GM04503 (cell line): ENCODE measurements at regions not wholly inside any gene's neighbourhood (a gene's known extent, or its start where the extent isn't known, plus 50 kb on each side); places are given as distances from the start of the nearest gene placed in this dataset.

ENCODE experiments used
- DNase-seq: peaks from one replicate; pipeline ENCODE4 v3.0.0-alpha.2; 2012; ENCODE audit warnings: low read depth

GRCh38 chr2:236956031-236956618, 129.6 kb upstream of the COPS8 start:
- no peak for DNase-seq

GRCh38 chr2:236956641-236957040, 129.0 kb upstream of the COPS8 start:
- no peak for DNase-seq

GRCh38 chr2:236959036-236959435, 126.7 kb upstream of the COPS8 start:
- no peak for DNase-seq

- DNase-seq: no peak
Observed at GRCh38 chr2:236959876-236960275, 125.8 kb upstream of the COPS8 start.

DNA sequence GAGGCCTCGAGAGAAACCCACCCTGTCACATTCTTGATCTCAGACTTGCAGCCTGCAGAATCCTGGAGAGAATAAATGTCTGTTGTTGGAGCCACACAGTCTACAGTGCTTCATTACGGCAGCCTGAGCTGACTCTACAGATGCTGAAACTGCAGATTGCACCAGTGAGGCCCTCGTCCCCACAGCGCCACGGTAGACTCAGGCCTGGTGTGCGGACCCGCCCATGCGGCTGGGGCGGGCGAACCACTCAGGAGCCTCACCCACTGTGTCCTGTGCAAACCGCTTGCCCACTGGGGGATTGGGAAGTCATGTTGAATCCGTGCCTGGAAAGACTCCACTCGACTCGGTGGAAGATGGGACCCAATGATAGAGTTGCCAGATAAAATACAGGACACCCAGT, 125.2 kb upstream of the COPS8 start:
- DNase-seq: no peak

DNA sequence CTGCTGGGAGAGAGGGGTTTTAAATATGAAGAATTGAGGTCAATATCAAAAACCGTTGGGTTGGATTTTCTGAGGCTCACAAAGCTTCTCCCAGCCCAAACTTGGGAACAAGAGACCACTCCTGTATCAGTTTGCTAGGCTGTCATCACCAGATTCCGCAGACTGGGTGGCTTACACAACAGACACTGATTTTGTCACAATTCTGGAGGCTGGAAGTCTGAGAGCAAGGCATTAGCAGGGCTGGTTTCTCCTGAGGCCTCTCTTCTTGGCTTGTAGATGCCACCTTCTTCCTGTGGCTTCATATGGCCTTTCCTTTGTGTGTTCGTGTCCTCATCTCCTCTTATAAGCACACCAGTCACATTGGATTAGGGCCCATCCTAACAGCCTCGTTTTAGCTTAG, 122.9 kb upstream of the COPS8 start:
- DNase-seq: no peak

DNA sequence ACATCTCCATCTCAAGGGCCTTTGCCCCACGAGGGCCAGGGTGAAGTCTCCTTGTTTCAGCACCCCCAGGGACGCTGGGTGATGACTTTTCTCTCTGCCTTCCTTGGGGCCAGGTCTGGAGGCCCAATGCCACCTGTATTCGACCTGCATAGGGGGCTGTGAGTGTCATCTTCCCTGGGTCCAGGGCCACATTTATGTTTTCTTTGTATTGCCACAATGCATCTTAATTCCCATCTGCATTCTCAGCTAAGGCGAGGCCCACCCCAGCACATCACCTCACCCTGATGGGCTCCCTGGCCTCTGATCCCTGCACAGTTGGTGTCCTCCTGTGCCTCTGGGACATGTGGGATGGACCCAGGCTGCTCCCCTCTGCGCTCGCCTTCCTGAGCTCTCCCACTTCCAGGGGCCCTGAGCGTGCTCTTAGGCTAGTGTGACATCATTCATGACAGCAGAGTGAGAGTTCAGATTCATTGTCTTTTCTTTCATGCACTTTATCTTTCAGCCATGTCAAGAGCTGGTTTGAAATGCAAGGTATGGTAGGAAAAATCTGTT, 122.0 kb upstream of the COPS8 start:
- no peak for DNase-seq

DNA sequence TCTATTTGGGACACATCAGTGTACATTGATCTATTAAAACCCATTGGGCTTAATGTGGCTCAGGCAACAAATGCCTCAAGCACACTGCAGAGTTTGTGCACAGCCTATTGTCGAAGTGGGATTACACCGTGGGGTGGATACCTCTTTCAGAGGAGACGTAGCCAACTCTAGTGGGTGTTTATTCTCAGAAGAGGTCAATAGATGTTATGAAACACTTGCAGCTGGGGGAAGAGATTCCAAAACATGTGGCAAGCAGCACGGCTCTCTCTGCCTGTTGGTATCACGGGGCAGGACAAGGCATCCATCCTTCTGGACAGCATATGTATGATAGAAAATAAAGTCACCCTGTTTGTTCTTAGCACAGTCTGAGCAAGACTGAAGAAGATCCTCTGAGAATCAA, 121.4 kb upstream of the COPS8 start:
- DNase-seq: no peak

DNA sequence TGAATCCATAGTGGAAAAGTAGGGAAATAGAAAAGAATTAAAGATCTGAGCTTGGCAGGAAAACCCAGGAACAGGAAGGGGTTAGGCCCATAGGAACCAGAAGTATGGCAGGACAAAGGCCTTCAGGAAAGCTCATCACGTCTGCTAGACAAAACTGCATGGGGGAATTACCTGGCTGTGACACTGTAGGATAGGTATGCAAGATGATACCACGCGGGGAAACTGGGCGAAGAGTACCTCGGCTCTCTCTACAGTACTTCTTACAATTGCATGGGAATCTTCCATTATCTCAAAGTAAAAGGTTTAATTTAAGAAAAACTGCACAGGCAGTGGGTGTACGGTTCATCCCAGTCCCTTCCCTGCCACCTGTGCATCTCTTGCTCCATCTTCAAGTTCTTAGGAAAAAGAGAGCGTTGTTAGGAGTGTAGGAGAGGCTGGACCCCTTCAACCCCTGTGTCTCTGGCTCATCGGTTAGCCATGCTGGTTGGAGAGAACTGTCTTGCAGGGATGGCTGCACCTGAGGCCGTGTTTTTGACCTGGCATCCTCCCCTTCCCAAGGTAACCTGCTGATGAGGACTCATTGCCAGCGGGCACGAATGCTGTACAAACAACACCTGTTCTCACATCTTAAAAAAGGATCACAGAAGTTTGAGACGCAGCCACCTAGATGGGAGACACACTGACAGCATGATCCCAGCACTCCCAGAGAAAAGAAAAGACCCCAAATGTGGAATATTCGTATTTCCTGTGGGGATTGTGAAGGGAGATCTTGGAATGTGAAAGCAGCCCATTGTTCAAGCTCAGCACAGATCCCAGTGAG, 120.5 kb upstream of the COPS8 start:
- no peak for DNase-seq

DNA sequence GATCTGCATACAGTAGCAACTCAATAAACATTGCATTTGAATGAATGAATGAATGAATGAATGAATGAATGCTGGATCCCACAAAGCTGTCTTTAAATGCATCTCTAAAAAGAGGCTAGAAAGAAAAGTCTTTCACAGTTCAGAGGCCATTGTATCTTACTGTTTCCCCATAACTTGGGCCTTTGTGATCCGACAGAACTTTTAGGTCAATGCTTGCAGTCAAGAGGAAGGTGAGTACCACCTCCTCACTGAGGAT, 119.9 kb upstream of the COPS8 start:
- no peak for DNase-seq

- DNase-seq: no peak
Observed at GRCh38 chr2:236967499-236967783, 118.2 kb upstream of the COPS8 start.

GRCh38 chr2:236968101-236968879, 117.4 kb upstream of the COPS8 start:
- no peak for DNase-seq

GRCh38 chr2:236968880-236969534, 116.7 kb upstream of the COPS8 start:
- no peak for DNase-seq

DNA sequence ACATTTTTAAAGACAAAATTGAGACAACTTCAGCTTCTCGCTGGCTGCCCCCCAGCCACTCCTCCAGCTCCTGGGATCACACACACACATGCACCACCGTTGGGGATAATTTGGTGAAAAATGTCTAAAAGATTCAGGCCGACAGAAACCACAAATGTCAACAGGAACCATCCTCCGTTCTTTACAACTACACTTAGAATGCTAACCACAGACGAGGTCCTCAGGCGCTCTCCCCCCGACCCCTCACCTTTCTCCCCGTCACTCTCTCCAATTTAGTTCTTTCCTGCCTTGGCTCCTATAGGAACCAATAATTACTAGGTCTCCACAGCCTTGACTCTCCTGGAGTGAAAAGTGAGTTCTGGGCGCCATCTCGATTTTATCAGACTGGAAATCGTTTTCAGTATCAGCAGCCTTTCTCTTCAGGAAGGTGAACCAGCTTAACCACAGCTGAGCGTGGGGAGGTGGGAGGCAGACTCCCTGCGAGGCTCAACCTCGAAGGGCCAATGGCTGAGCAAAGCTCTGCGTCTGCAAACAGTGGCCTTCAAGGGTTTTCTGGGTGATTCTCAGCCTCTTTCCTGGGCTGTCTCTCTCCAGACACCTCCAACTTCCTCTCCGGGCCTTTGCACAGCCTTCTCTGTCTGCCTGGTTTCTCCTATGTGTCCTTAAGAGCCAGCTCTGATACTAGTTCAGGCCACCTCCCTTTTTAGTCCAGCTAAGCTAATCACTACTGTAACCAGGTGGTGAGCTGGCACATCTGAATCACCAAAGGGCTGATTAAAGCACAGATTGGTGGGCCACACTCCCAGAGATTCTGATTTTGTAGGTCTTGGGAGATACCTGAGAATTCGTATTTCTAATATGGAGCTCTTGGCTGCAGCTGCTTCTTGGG, 115.7 kb upstream of the COPS8 start:
- no peak for DNase-seq

GRCh38 chr2:236970656-236971010, 115.1 kb upstream of the COPS8 start:
- DNase-seq: no peak

GRCh38 chr2:236971131-236971821, 114.4 kb upstream of the COPS8 start:
- no peak for DNase-seq

- DNase-seq: no peak
Observed at GRCh38 chr2:236971919-236972381, 113.7 kb upstream of the COPS8 start.

DNA sequence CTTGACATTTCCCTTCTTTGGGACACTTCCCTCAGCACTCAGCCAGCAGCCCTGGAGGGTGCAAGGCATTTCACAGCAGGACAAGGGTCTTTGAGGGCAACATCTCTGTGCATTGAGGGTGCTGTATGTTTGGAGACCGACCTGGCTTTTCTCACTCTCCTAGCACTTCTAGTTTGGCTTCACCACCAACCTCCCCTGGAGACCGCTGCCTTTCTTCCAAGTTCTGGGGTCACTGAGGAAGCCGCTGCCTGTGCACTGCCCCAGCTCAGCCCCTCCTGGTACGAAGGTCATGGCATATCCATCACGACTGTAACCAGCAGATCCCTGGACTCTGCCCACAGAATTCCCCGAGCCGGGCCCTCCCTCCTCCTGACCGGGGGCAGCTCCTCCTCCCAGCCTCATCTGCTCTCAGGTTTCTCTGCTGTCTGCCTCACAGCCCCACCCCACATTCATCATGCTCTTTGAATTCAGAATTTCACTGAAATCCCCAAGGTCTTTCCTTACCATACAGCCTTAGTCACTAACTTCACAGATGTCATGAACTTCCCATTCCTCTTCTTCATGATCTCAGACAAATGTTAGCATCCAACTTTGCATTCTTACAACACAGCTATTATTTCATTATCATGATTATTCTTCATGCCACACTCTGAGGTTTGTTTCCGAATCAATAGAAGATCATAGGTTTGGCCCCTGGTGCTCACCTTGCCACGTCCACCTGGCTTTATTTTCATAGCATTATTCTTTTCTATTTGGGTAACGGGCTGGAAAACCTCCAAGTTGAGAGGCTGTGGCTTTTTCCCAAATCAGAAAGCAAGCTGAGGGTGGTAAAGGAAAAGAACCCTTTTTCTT, 113.0 kb upstream of the COPS8 start:
- peak; percentile 26 for DNase-seq

DNA sequence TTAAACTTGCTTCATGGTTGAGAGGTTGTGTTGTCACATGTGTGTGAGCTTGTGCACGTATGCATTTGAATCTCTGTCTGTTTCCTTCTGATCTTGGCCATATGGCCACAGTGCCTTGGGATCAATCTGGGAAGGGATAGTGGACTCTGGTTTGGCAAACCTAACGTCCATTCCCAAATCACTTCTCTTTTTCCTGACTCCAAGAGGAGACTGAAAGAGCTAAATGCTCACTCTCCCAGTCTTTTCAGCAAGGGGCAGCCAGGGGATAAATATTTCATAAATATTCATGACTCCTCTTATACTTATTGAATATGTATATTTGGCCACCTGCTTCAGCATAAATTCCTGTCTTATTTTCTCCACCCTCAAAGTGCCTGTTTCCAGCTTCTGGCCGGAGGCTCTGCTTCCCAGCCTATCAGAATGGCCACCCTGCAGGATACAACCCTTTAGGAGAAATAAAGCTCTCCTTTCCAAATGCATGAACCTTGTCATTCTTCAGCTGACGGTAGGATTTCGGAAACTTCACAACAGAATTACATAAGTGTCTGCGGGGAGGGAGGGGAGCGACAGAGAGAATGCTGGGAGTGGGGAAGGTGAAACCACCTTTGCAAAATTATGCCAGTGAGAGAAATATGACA, 112.2 kb upstream of the COPS8 start:
- DNase-seq: no peak

GRCh38 chr2:236974148-236974547, 111.5 kb upstream of the COPS8 start:
- no peak for DNase-seq
